OCI-LY1 (cell line): ENCODE measurements at regions not wholly inside any gene's neighbourhood (a gene's known extent, or its start where the extent isn't known, plus 50 kb on each side); places are given as distances from the start of the nearest gene placed in this dataset.

ENCODE experiments used
- H2AFZ ChIP-seq: fragments of 200-600 bp; sonication (generic), shearing (Covaris generic); 2 replicates; pipeline ENCODE4 v1.6.0; 2014; ENCODE audit warnings: antibody characterized with exemption, mild to moderate bottlenecking, low read length
- H3F3A ChIP-seq: fragments of 200-600 bp; sonication (generic), shearing (Covaris generic); 2 replicates; pipeline ENCODE4 v1.6.0; 2014; ENCODE audit warnings: mild to moderate bottlenecking, antibody characterized with exemption, low read length, moderate library complexity; ENCODE audit not compliant: insufficient read depth
- H3K27ac ChIP-seq: fragments of 200-600 bp; sonication (generic); 2 replicates; pipeline ENCODE4 v1.5.1; 2014; ENCODE audit warnings: low read length, mixed run types, mild to moderate bottlenecking, low read depth; ENCODE audit not compliant: poor library complexity, severe bottlenecking
- H3K27me3 ChIP-seq: fragments of 200-600 bp; sonication (generic); 2 replicates; pipeline ENCODE4 v1.6.0; 2014; ENCODE audit warnings: antibody characterized with exemption, mild to moderate bottlenecking, low read length, moderate library complexity; ENCODE audit not compliant: insufficient read depth
- H3K36me3 ChIP-seq: fragments of 200-600 bp; sonication (generic); 2 replicates; pipeline ENCODE4 v1.6.1; 2014; ENCODE audit warnings: mild to moderate bottlenecking, antibody characterized with exemption, low read length, moderate library complexity, mixed read lengths; ENCODE audit not compliant: insufficient read depth
- H3K4me1 ChIP-seq: fragments of 200-600 bp; sonication (generic); 2 replicates; pipeline ENCODE4 v1.5.1; 2014; ENCODE audit warnings: mild to moderate bottlenecking, low read length, moderate library complexity; ENCODE audit not compliant: insufficient read depth, severe bottlenecking
- H3K4me2 ChIP-seq: fragments of 200-600 bp; sonication (generic), shearing (Covaris generic); 2 replicates; pipeline ENCODE4 v1.6.1; 2014; ENCODE audit warnings: low read length
- H3K4me3 ChIP-seq: fragments of 200-600 bp; sonication (generic); 2 replicates; pipeline ENCODE4 v1.5.1; 2014; ENCODE audit warnings: low read length, low read depth, mild to moderate bottlenecking, mixed read lengths; ENCODE audit not compliant: poor library complexity, severe bottlenecking
- H3K79me2 ChIP-seq: fragments of 200-600 bp; shearing (Covaris generic); 2 replicates; pipeline ENCODE4 v1.6.1; 2016; ENCODE audit warnings: mixed run types, low read length, mixed read lengths; ENCODE audit not compliant: insufficient read depth
- H3K9ac ChIP-seq: fragments of 200-600 bp; sonication (generic), shearing (Covaris generic); 2 replicates; pipeline ENCODE4 v1.6.1; 2014; ENCODE audit warnings: mild to moderate bottlenecking, low read length, mixed read lengths
- H3K9me2 ChIP-seq: fragments of 200-600 bp; sonication (generic), shearing (Covaris generic); 2 replicates; pipeline ENCODE4 v1.6.1; 2014; ENCODE audit warnings: low read depth, mild to moderate bottlenecking, low read length, mixed read lengths
- H3K9me3 ChIP-seq: fragments of 200-600 bp; shearing (Covaris generic); 2 replicates; pipeline ENCODE4 v1.6.1; 2014; ENCODE audit warnings: low read length, mixed read lengths
- H4K20me1 ChIP-seq: fragments of 200-600 bp; sonication (generic), shearing (Covaris generic); 2 replicates; pipeline ENCODE4 v1.6.0; 2016; ENCODE audit warnings: mild to moderate bottlenecking, low read length; ENCODE audit not compliant: insufficient read depth
- EZH2 ChIP-seq: fragments of 200-600 bp; sonication (generic), shearing (Covaris generic); IDR thresholded peaks from 2 replicates; pipeline ENCODE4 v1.8.0; 2017; ENCODE audit warnings: borderline replicate concordance, mixed run types, mild to moderate bottlenecking, antibody characterized with exemption, low read length, moderate library complexity, mixed read lengths
- TF ChIP-seq, protein P1 (sequence below): fragments of 200-600 bp; sonication (generic), shearing (Covaris generic); IDR thresholded peaks from 2 replicates; pipeline ENCODE4 v1.5.1; 2017; ENCODE audit warnings: mild to moderate bottlenecking, antibody characterized with exemption, low read length, moderate library complexity, mixed read lengths

DNA sequence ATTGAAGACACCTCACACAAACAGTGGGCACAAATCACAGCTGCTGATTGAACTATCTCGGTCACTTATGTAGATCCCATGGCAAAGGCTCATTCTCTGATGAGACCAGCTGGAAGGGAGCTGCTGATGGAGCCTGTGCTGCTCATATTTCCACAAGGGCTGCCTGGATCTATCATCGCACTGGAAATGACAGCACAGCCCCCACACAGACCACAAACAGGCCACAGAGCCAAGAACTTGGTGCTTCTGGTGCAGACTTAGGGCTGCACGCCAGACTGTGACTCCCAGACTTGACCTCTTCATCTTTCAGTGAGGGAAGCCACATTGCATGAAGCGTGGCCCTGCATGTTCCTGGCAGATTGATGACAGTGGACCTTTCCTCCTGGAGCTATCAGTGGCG is 197.6 kb downstream of the MINAR1 start:
- H3K36me3 ChIP-seq, result no peaks in the 10 kb centered on the region; the same call in 1 of the 2 replicates
- no peak overlapping the region for H2AFZ ChIP-seq
- H3K4me3 ChIP-seq, result no peak overlapping the region
- no peaks in the 10 kb centered on the region for H3K9me3 ChIP-seq
- no peaks in the 10 kb centered on the region for H3K9me2 ChIP-seq
- H3K4me2 ChIP-seq, result no peak overlapping the region
- H3K4me1 ChIP-seq, result no peaks in the 10 kb centered on the region
- TF ChIP-seq, protein P1, sequence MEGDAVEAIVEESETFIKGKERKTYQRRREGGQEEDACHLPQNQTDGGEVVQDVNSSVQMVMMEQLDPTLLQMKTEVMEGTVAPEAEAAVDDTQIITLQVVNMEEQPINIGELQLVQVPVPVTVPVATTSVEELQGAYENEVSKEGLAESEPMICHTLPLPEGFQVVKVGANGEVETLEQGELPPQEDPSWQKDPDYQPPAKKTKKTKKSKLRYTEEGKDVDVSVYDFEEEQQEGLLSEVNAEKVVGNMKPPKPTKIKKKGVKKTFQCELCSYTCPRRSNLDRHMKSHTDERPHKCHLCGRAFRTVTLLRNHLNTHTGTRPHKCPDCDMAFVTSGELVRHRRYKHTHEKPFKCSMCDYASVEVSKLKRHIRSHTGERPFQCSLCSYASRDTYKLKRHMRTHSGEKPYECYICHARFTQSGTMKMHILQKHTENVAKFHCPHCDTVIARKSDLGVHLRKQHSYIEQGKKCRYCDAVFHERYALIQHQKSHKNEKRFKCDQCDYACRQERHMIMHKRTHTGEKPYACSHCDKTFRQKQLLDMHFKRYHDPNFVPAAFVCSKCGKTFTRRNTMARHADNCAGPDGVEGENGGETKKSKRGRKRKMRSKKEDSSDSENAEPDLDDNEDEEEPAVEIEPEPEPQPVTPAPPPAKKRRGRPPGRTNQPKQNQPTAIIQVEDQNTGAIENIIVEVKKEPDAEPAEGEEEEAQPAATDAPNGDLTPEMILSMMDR, result no peak
- no peak for TF ChIP-seq EZH2
- no peaks in the 10 kb centered on the region for H4K20me1 ChIP-seq
- H3K27ac ChIP-seq, result no peak overlapping the region
- H3F3A ChIP-seq, result no peaks in the 10 kb centered on the region
- no peaks in the 10 kb centered on the region for H3K79me2 ChIP-seq
- H3K27me3 ChIP-seq, result no peaks in the 10 kb centered on the region
- H3K9ac ChIP-seq, result no peak overlapping the region

DNA sequence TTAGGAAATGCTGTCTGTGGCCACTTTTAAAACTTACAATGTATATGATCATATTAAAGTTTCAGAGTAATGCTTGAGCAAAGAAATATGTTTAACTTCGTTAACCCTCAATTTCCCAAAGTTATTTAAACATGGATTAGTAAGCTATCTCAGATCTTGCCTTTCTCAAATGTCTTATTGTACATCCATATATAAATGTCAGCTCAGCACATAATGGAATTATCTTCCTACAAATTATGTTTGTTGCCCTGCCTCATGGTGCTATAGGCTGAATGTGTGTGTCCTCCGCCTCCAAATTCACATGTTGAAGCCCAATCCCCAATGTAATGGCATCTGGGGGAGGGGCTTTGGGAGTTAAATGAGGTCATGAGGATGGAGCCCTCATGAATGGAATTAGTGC is 200.3 kb downstream of the MINAR1 start:
- H4K20me1 ChIP-seq, result no peaks in the 10 kb centered on the region
- H3K27ac ChIP-seq, result no peak overlapping the region
- H2AFZ ChIP-seq, result no peak overlapping the region
- no peak overlapping the region for H3K4me2 ChIP-seq
- H3K9me3 ChIP-seq, result no peaks in the 10 kb centered on the region
- no peaks in the 10 kb centered on the region for H3K4me1 ChIP-seq
- no peaks in the 10 kb centered on the region; the same call in 1 of the 2 replicates for H3K36me3 ChIP-seq
- H3K9ac ChIP-seq, result no peak overlapping the region
- no peaks in the 10 kb centered on the region for H3K79me2 ChIP-seq
- no peaks in the 10 kb centered on the region for H3K9me2 ChIP-seq
- H3K4me3 ChIP-seq, result no peak overlapping the region
- H3F3A ChIP-seq, result no peaks in the 10 kb centered on the region
- no peaks in the 10 kb centered on the region for H3K27me3 ChIP-seq
- TF ChIP-seq, protein P1, result no peak

DNA sequence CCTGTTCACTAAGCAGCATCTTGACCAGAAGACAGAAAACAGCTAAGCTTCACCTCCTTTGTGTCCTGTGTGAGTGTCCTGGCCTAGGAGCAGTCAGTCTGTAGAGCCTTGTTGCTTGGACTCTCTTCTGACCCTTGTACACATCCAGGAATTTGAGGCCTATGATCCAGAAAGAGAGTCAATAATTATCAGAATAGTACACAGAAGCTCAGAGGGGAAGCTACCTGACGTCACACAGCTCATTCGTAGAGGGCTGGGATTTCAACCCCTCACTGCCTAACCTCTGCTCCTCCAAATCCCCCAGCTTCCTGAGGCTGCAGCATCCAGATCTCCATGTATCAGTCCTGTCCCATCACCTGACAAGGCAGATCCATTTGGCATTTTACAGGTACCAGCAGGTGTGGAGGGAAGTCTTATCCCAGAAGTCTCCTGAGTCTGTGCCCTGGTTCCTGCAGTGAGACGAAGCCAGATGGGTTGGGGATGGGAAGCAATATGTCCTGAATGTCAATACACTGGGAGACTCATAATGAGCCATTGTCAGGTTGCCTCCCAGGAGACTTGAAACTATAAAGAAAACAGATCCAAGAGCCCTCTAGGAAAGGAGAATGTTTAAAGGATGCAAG is 203.1 kb downstream of the MINAR1 start:
- Histone ChIP-seq H3K4me1 (no peaks in the 10 kb centered on the region), H4K20me1 (no peaks in the 10 kb centered on the region), H3F3A (no peaks in the 10 kb centered on the region), H3K4me3 (no peak overlapping the region), H3K79me2 (no peaks in the 10 kb centered on the region), H3K36me3 (no peaks in the 10 kb centered on the region; the same call in 1 of the 2 replicates), H2AFZ (no peak overlapping the region), H3K9me2 (no peaks in the 10 kb centered on the region), H3K9me3 (no peaks in the 10 kb centered on the region), H3K27me3 (no peaks in the 10 kb centered on the region), H3K27ac (no peak overlapping the region), H3K4me2 (no peak overlapping the region), H3K9ac (no peak overlapping the region)
- TF ChIP-seq, protein P1, result no peak
- no peak for TF ChIP-seq EZH2
